HG03060 (cell line): ENCODE measurements at regions not wholly inside any gene's neighbourhood (a gene's known extent, or its start where the extent isn't known, plus 50 kb on each side); places are given as distances from the start of the nearest gene placed in this dataset.
A peak's percentile ranks its signal among the peaks of the same experiment; 100 is the strongest.
"Not testable (repeated sequence)": the region's sequence is repeated elsewhere in the genome, so short reads cannot be mapped to it uniquely, and the experiment has no call there.

Source experiments
- ATAC-seq: cut with Tn5 transposase; IDR thresholded peaks from one replicate; pipeline ENCODE4 v1.9.1; 2021; ENCODE audit warnings: low read depth, moderate number of reproducible peaks; ENCODE audit not compliant: unreplicated experiment

DNA sequence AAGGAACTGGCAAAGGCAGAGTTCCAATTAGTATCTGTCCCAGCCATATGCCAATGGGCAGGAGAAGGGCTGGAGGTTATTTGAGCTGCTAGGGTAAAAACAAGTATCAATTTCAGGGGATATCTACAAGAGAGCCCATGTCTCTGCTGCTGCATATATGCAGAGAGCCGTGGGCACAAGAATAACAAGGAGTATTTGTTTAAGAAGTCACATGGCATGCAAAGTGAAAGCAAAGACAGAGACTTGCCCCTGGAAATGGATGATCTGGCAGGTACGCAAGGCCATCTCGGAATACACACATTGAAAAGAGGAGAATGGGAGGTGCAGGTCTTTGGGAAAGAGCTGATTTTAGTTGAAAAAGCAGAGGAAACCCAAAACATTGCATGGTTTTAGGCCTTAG is 170.6 kb downstream of the EVA1A start:
- ATAC-seq: no peak

DNA sequence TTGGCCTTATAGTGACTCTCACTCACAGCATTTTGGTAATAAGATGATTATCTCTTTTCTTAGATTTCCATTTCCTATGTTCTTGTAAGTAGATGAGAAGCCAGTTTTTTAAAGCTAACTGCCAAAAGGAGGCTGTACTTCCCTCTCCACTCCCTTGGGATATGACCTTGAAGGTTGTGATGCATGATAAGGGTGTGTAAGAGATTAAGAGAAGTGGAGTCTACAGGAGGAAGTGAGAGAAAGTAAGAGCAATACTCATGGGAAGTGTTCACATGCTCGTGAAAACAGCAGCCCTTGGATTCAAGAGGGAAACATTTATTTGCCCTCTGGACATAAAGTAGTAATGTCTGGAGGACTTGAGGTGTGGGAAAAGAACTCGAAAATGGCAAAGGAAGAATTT is 171.5 kb downstream of the EVA1A start:
- peak; percentile 47 for ATAC-seq

DNA sequence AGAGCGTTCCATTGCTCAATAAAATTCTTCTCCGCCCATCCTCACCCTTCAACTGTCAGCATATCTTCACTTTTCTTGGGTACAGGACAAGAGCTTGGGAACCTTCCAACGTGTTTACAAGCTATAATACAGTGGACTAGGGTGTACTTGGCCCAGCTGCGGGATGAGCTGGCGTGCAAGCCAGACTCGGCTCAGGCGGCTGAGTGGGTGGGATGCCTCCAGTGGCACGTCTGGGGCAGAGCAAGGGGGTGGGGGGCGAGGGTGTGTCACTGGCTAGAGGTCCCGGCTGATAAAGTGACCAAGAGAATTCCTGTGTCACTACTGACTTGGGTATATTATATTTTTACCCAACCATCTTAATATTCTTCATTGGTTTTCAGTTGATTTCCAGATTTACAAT is 179.7 kb downstream of the EVA1A start:
- no peak for ATAC-seq

DNA sequence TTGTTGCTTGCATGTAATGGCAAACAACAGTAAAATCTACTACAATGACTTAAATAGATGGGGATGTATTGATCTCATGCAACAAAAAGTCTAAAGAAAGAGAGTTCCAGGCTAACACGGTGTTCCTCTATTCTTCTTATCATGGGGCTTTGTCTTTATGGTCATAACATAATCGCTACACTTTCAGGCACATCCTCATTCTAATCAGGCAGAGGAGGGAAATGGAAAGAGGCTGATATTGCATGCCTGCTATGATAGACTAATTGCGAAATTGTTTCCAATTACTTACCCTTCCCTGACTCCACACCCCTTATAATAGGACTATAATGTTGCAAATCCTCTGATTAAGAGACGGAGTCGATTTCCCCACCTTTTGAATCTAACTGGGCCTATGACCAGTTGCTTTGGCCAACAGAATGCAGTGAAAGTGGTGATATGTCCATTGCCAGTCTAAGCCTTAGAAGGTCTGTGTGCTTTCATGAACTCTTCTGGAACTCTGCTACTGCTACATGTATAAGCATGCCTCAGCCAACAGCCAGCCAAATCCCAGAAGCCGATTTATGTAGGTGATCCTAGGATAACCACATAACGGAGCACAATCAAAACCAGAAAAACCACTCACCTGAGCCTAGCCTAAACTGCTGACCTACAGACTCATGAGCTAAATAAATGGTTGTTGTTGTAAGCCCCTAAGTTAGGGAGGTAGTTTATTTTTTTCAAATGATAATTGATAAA is 180.3 kb upstream of the TACR1 start:
- no peak for ATAC-seq

DNA sequence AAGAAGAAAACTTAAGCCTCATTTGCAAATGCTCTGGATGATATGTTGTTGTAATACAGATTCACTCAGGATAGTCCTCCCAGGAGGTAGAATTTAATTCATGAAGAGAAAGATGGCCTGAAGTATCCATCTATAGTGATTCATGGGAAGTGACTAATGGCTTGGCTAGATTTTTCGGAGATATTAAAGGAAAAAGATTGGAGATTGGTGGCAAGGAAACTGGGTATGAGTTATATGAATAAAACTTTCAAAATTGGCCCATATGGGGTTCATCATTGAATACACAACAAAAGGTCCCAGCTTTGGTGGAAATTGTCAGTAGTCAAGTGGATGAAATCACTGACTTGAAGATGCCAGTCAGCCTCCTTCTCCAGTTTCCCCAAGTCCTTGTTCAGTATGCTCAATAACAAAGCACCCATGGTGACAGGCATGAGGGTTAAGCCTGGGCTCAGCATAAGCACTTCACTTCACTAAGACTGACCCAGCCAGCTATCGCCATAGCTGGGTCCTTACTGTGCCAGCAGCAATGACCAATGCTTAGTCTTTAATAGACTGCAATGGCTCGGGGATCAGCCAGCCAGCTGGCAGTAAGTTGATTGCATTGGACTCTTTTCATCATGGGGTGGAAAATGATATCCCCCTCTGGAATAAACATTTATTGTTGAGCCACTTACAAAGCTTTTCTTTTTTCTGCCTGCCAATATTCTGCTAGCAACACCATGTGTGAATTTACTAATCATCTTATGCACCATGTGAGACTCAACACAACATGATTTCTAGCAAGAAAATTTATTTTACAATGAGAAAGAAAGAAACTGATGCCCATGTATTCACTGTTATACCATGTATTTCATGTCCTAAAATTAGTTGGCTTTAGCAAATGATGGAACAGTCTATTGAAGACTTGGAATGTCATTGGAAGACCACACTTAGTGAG is 176.6 kb upstream of the TACR1 start:
- ATAC-seq: no peak

DNA sequence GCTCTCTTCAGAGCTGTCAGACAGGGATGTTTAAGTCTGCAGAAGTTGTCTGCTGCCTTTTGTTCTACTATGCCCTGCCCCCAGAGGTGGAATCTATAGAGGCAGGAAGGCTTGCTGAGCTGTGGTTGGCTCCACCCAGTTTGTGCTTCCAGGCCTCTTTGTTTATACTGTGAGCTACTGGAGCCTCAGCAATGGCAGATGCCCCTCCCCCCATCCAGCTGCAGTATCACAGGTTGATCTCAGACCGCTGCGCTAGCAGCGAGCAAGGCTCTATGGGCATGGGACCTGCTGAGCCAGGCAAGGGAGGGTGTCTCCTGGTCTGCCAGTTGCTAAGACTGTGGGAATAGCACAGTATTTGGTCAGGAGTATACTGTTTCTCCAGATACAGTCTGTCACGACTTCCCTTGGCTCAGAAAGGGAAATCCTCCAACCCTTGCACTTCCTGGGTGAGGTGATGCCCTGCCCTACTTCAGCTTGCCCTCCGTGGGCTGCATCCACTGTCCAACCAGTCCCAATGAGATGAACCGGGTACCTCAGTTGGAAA is 175.2 kb upstream of the TACR1 start:
- ATAC-seq: not testable (repeated sequence)

DNA sequence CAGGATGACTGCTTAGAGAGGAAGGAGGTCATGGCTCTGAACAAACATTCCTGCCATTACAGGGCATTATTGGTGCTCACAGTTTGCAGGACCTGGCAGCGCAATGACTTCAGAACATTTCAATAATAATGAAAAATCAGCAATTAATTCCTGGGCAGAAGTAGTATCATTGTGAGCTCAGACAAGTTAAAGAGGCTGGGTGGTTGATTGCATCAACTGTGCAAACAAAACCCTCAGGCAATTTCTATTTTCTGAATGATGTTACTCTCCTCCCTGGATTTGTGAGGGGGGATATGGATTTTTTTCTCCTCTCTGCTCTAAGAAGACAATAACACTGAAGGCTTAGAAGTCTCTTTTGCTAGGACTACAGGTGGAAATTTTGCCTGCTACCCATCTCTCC is 168.1 kb upstream of the TACR1 start:
- ATAC-seq: no peak

DNA sequence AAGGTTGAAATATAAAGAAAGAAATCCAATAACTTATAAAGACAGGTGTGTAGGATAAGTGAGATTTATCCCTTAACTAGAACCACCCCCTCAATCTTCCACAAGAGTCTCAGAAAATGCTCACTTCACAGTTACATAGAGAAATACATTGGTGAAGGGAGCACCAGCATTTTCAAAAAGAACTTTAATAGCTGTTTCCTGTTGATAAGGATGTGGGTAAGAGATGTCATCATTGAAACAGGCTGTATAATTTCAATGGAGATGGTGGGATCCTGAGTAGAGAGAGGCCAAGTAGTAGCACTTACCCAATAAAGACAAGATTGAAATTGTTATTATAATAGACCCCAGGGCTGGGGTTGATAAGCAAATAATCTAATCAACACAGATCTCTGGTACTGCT is 162.2 kb upstream of the TACR1 start:
- ATAC-seq: no peak

DNA sequence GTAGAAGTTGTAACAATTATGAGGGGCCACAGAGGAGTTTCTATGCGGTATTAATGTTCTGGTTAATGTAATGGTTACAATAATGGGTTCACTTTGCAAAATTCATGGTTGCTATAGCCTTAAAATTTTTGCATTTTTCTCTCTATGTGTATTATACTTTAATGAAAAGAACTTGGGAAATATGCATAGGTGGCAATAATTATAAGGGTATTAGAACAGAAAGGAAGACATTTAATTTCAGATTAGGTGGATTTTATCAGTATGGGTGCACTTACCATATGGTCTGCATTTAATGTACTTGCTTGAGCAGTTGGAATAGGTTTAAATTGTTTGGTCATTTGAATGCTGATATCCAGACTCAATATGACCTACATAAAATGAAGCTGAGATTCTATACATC is 161.6 kb upstream of the TACR1 start:
- no peak for ATAC-seq

DNA sequence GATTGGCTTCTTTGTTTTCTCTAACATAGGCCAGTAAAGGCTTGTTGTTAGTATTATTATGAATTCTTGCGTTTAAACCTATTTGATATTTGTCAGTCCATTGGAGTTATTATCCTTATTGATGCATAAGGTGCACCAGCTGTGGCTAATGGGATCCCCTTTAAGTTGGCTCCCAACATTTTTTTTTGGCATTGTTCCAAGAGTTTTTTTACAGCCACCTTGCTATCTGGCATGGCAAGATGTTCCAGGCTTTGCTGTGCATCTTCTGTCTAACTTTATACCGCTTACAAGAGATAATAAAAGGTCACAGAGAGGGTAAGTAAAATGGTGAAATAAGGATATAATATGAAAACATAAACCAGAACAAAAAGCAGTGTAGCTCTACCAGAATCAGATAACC is 157.5 kb upstream of the TACR1 start:
- no peak for ATAC-seq

DNA sequence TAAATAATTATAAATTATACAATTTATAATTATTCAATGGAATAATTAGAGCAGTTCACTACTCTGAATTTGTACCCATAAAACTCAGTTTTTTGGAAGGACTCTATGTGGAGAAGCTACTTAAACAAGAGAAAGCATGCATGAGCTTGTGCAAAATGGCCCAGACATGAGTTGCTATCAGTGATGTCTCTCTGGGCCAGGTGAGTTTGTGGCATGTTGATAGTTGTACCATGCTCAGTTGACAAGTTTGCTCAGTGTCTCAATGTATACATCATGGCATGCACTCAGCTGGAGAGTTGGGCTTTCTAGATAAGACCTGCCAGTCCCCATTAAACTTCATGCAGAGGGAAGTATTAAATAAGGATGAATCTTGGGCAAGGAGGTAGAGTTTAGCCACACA is 153.8 kb upstream of the TACR1 start:
- ATAC-seq: no peak

DNA sequence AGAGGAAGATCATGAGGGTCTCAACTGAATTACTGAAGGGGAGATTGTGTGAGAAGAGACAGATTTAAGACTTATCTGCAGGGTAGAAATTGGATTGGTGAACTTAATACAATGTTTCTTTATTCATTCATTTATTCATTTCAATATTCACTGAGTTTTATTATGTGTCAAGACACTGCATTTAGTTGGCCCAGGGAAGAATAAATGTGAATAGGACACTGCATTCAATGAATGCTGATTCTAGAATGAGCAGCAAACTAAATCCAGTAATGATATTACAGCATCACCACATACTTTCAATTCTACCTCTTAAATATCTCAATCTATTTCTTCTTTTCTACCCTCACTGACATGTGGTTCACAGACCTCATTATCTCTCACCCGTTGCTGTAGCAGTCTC is 149.0 kb upstream of the TACR1 start:
- no peak for ATAC-seq

DNA sequence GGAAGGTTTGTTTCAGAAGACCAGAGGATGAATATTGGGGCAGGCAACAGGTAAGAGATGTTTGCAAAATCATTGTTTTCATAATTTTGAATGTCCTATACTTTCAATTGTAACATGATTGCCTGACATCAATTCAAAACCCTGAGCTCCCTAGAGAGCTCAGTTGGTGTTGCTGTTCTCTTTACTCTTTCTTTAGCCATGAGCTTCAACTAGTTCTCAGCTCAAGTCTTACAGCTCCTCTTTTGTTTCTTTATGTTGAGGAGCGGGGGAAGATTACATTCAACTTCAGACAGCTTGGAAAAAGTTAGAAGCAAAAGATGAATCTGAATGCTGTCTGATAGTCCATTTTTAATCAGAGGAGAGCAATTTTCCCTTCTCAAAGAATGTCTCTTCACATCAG is 144.8 kb upstream of the TACR1 start:
- no peak for ATAC-seq

DNA sequence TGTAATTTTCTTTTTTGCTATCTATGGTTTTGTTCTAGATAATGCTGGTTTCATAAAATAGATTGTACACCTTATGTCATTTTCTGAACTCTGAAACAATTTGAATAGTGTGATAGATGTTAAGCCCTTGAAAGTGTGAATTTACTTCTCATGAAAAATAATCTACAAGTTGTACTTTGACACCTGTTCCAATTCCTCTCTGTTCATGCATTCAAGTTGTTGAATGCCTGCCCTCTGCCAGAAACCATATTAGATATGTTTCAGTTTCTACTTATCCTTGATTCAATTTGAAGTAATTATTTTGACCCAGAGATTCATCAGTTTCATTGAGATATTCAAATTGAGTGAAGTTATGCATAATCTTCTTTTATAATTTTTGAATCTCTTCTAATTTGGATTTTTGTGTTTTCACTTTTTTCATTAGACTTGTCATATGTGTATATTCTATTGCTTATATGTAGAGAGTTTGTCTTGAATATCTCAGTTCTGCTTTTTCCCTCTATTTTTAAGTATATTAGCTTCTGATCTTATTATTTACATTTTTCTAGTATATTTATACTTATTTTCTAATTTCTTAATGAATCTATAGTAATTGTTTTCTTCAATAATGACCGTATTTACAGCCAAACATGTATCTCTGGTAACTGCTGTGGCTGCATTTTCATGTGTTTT is 143.3 kb upstream of the TACR1 start:
- peak; percentile 48 for ATAC-seq

DNA sequence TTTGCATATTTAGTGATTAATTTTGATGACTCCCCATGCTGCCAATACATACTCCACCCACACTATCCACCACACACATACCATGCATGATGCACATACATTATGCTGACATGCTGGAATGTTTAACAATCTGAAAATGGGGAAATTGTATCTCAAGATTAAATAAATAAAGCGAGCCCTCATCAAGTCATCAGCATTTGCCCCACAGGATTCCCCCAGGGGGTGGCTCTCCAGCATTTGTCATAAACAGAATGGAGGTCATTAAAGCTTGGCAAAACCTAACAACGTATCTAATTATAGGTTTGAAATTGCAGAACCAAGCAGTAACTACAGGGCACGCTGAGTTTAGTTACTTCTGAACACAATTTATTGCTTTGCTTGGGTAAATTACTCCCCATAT is 141.2 kb upstream of the TACR1 start:
- no peak for ATAC-seq

DNA sequence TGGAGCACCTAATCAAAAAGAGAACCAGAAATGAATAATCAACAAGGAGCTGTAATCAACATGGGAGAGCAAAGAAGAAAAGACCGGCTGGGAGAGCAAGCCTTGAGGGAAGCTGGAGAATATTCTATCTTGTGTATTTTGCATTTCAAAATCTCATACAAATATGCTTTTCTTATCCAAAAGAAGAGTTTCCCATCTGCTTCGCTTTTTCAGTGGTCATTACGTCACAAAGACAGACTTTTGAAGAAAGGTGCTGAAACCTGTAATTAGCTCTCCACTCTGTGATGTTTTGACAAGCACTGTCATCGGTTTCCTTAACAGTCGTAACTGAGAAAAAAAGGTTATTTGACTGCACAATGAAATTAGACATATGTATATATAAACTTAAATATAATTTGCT is 139.1 kb upstream of the TACR1 start:
- no peak for ATAC-seq

DNA sequence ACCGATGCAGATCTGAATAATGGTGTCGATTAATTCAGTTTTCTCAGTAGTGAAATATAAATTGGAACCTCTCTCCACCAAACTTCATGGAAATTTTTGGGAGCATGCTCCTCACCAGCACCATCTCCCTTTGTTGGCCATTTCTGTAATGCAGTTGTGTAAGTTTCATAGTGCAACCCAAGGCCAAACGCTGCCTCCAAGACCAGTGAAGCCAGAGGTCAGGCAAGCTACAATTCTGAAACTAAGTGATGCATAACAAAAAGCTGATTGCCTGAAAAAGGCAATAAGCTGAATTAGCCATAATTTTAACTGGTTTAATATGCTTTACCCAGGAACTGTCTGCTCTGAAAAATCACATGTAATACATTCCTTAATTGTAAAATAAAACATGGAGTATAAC is 138.3 kb upstream of the TACR1 start:
- no peak for ATAC-seq

DNA sequence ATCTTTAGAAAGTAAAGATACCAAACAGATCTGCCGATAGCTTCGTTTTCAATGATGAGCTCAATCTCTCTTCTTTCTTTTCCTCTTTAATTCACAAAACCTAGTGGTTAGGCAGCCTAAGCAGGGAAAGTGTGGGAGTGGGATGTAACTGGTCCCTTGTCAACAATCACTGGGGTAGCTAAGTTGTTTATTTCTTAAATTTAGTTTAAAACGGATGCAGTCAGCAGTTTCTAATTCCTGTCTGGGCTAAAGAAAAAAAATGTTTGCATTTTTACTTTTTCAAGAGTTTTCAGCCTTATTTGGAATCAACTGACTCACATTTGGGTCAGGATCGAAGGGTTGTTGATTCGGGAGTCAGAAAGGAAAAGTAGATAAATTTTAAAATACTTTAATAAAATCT is 137.7 kb upstream of the TACR1 start:
- ATAC-seq: no peak

DNA sequence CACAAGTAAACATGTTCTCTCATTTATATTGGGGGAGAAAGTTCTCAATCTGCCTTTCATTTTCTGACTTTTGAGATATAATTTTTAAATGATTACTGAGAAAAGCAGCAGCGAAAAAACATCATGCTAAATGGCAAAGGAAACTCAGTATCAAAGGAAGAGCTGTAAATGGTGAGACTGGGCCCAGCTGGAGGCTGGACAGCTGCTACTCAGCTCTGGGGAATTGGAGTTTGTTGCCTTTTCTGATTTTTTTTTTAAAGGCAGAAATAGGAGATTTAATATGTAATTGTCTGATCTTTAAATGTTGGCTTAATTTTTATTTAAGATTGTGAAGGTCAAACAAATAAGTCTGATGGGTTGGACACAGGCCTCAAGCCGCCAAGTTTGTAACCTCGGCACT is 137.1 kb upstream of the TACR1 start:
- no peak for ATAC-seq

DNA sequence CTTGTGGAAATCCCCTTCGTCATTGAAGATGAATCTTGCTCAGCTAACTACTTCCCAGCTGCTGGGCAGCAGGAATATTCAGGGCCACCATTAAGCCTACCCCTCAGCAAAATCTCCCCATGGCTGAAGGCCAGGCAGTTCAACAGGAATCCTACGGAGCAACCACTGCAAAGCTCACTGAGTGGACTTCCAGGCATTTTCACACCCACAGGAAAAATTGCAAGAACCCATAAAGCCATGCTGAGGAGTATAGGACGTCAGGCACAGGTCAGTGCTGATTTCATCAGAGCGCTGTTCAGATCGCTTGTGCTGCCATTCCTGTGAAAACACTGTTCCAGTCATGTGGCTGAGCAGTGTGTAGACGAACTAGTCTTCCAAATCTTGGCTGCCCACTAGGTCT is 134.8 kb upstream of the TACR1 start:
- ATAC-seq: no peak

DNA sequence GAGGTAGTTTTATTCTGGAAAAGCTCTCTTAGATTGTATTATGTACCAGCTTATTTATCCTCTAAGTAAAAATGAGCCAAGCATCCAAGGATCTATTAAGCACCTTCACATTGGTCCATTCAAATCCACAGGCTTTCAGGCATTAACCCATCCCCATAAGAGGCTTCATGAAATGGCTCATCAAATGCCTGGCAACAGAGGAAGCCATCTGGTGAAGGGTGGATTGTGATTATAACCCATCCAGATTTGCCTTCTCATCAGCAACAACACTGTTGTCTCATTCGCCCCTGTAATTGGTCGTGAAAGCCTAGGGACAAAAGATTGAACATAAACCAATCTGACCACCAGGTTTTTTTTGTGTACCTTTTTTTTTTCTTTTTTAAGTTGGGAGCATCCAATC is 134.3 kb upstream of the TACR1 start:
- no peak for ATAC-seq
